ENCODE measurements at regions not wholly inside any gene's neighbourhood (a gene's known extent, or its start where the extent isn't known, plus 50 kb on each side); places are given as distances from the start of the nearest gene placed in this dataset.
A peak's percentile ranks its signal among the peaks of the same experiment; 100 is the strongest.

DNA sequence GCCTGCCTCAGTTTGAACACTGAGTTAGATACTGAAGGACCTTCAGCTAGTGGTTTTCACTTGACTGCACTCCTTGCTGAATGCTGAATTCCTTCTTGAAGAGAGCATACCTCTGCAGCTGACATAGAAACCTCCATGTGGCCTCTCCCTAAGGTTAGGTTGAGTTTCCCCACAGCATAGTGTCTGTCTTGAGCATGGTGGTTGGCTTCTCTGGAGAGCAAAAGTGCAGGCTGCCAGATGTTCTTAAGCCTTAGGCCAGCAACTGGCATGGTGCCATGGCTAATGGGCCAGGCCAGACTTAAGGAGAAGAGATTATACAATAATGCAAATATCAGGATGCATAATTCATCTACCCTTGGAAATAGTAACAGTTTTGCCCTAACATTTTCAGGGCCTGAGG lies 545.6 kb upstream of the ZNF385D start:
- no peaks in the 10 kb centered on the region for H3K4me1 ChIP-seq
- H3K27me3 ChIP-seq, result no peaks in the 10 kb centered on the region
- no peak for TF ChIP-seq CTCF (IDR thresholded peaks at IDR 0.05)
- peak in 1 of 4 donors; percentile 39 for DNase-seq
- no peaks in the 10 kb centered on the region for H3K36me3 ChIP-seq
- intact Hi-C loops (cut with DNase I), result no loop called here
- peaks cover 0 to 9% of the 10 kb centered on the region in 2 donors for H3K9me3 ChIP-seq
- no peak for ATAC-seq
- no peak overlapping the region for H3K4me3 ChIP-seq
- no peak overlapping the region for H3K27ac ChIP-seq

DNA sequence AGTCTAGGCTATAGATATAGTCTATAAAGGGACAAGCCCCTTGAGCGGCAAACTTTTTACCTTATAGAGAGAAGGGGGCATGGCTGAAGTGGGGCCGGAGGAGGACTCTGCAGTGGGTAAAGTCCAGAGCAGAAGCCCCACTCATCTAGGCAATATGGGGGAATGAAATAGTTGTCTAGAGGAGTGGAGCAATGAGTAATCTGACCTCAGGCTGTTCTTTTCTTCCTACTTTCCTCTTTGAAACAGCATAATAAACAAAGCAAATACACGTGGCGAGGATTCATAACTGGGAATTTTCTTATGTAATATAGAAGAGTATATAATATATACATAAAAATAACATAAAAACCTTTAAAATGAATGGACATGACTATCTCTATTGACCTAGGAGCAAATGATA lies 546.4 kb upstream of the ZNF385D start:
- no peak for ATAC-seq
- Histone ChIP-seq H3K36me3 (no peaks in the 10 kb centered on the region), H3K4me1 (no peaks in the 10 kb centered on the region), H3K4me3 (no peak overlapping the region), H3K27ac (no peak overlapping the region), H3K9me3 (peaks cover 0 to 9% of the 10 kb centered on the region in 2 donors), H3K27me3 (no peaks in the 10 kb centered on the region)
- no peak for TF ChIP-seq CTCF (IDR thresholded peaks at IDR 0.05)
- intact Hi-C loops (cut with DNase I), result no loop called here
- DNase-seq, result no peak

GRCh38 chr3:22306454-22306853 lies 555.4 kb upstream of the ZNF385D start:
- no peaks in the 10 kb centered on the region for H3K36me3 ChIP-seq
- TF ChIP-seq CTCF (IDR thresholded peaks at IDR 0.05), result no peak
- H3K9me3 ChIP-seq, result peaks cover 0 to 6% of the 10 kb centered on the region in 2 donors
- intact Hi-C loops (cut with DNase I), result no loop called here
- DNase-seq, result no peak
- no peak for ATAC-seq
- H3K4me1 ChIP-seq, result no peaks in the 10 kb centered on the region
- H3K27ac ChIP-seq, result no peak overlapping the region
- H3K27me3 ChIP-seq, result no peaks in the 10 kb centered on the region
- no peak overlapping the region for H3K4me3 ChIP-seq

DNA sequence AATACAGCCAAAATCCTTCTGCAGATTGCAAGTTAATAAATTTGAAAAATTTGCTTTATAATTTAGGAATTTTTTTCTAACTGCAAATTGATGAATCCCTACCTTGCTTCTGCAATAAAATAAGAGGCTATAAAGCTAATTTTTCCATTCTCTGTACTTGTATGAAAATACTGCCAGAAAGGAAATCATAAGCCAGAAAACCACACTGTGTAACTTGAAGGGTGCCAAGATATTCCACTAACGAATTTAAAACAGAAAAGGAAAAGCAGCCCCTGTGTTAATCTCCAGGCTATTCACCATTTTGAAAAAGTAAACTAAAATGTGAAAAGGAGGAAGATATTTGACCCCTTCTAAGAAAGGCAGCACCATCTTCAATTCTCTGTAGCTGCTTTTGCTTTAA lies 557.9 kb upstream of the ZNF385D start:
- Histone ChIP-seq H3K4me1 (no peaks in the 10 kb centered on the region), H3K4me3 (no peak overlapping the region), H3K36me3 (no peaks in the 10 kb centered on the region), H3K27me3 (no peaks in the 10 kb centered on the region), H3K27ac (no peak overlapping the region), H3K9me3 (no peaks in the 10 kb centered on the region)
- intact Hi-C loops (cut with DNase I), result no loop called here
- no peak for TF ChIP-seq CTCF (IDR thresholded peaks at IDR 0.05)
- ATAC-seq (no peak), DNase-seq (peak in 1 of 4 donors; percentile 14)

- intact Hi-C loops (cut with DNase I), result no loop called here
- no peak for TF ChIP-seq CTCF (IDR thresholded peaks at IDR 0.05)
- H3K9me3 ChIP-seq, result peaks cover 0 to 2% of the 10 kb centered on the region in 2 donors
Observed at GRCh38 chr3:22315925-22316324, 564.9 kb upstream of the ZNF385D start.

More at GRCh38 chr3:22315925-22316324, 564.9 kb upstream of the ZNF385D start:
- no peak for ATAC-seq
- Histone ChIP-seq H3K27ac (no peak overlapping the region), H3K36me3 (no peaks in the 10 kb centered on the region), H3K4me3 (no peak overlapping the region), H3K4me1 (no peaks in the 10 kb centered on the region), H3K27me3 (no peaks in the 10 kb centered on the region)
- no peak for DNase-seq

Data from left lung (tissue), 4 donors.